B cell (primary cell): ENCODE measurements at regions not wholly inside any gene's neighbourhood (a gene's known extent, or its start where the extent isn't known, plus 50 kb on each side); places are given as distances from the start of the nearest gene placed in this dataset.

Source experiments
- CTCF ChIP-seq: fragments of 200-600 bp; IDR thresholded peaks from one replicate; pipeline ENCODE4 v1.8.0; 2022; ENCODE audit warnings: antibody characterized with exemption, mild to moderate bottlenecking
- EZH2 ChIP-seq: IDR thresholded peaks from 2 replicates; pipeline ENCODE4 v1.6.1; 2012; ENCODE audit warnings: borderline replicate concordance, low read depth, mild to moderate bottlenecking, moderate library complexity, low read length; ENCODE audit not compliant: insufficient read depth, poor library complexity, severe bottlenecking

- TF ChIP-seq CTCF (no peak), EZH2 (no peak)
Observed at GRCh38 chr2:37730037-37730818, 58.8 kb upstream of the CDC42EP3 start.
